ENCODE measurements at regions not wholly inside any gene's neighbourhood (a gene's known extent, or its start where the extent isn't known, plus 50 kb on each side); places are given as distances from the start of the nearest gene placed in this dataset.

DNA sequence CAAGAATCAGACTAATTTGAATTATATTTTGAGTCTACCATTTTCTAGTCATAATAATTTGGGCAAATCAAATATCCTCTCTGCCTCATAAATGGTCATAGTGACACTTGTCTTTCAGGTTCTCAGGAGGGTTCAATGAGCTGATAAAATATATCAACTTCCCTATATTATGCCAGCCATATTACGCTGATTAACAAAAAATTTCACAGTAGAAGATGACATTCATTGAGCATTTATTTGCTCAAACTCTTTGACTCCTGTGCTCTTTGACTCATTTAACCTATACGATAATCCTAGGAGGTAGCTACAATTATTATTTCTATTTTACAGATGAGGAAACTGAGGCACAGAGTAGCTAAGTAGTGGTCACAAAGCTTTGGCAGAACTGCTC, 60.0 kb upstream of the CCDC91 start:
- WGBS (ENCODE audit: low lambda C conversion rate): 77% methylated on average over 2 of the region's 2 CpGs
- no peaks in the 10 kb centered on the region for H3K79me2 ChIP-seq (ENCODE audit: insufficient read depth)
- no peaks in the 10 kb centered on the region for H3K27me3 ChIP-seq (ENCODE audit: insufficient read depth)
- H3K27ac ChIP-seq (ENCODE audit: low read depth in 2 of 2, low read length in 1 of 2): peak overlapping the region; percentile 67 to 97; a peak in 3 of 4 replicates
- no peaks in the 10 kb centered on the region for H3K36me3 ChIP-seq (replicated peaks in 1 of 2; ENCODE audit: control insufficient read depth in 1 of 2, insufficient read depth in 2 of 2, low read length in 1 of 2)
- H3K4me1 ChIP-seq (ENCODE audit: control insufficient read depth in 1 of 2, insufficient read depth in 2 of 2, low read depth in 1 of 2, low read length in 1 of 2): peaks cover 0 to 24% of the 10 kb centered on the region in 2 experiments; a peak in 3 of 4 replicates
- H3K9ac ChIP-seq: peak overlapping the region; percentile 50; the same call in 1 of the 2 replicates
- no peak for TF ChIP-seq ELF1 (IDR thresholded peaks at IDR 0.05)
- no peak for TF ChIP-seq RAD21 (IDR thresholded peaks at IDR 0.05; ENCODE audit: low read length)
- TF ChIP-seq RXRA (IDR thresholded peaks at IDR 0.05; ENCODE audit: borderline replicate concordance, low read depth): no peak
- TF ChIP-seq PBX3 (IDR thresholded peaks at IDR 0.05): no peak
- no peak for TF ChIP-seq ZBTB33 (IDR thresholded peaks at IDR 0.05; ENCODE audit: borderline replicate concordance, low read depth)
- no peak overlapping the region for H3K4me3 ChIP-seq (ENCODE audit: low read depth in 2 of 2, low read length in 1 of 2)
- ChIA-PET POLR2A (no interaction called here), CTCF (no interaction called here)
- H3K9me3 ChIP-seq: no peaks in the 10 kb centered on the region
- H3F3A ChIP-seq (replicated peaks; ENCODE audit: insufficient read depth): peaks cover 16% of the 10 kb centered on the region
- DNase-seq: no peak
- peak overlapping the region; percentile 14; the same call in 1 of the 2 replicates for H3K4me2 ChIP-seq
- peak overlapping the region; percentile 61; the same call in 1 of the 2 replicates for H2AFZ ChIP-seq (ENCODE audit: low read depth)
- no peaks in the 10 kb centered on the region for H3K9me2 ChIP-seq
- no peaks in the 10 kb centered on the region for H4K20me1 ChIP-seq (ENCODE audit: insufficient read depth)

DNA sequence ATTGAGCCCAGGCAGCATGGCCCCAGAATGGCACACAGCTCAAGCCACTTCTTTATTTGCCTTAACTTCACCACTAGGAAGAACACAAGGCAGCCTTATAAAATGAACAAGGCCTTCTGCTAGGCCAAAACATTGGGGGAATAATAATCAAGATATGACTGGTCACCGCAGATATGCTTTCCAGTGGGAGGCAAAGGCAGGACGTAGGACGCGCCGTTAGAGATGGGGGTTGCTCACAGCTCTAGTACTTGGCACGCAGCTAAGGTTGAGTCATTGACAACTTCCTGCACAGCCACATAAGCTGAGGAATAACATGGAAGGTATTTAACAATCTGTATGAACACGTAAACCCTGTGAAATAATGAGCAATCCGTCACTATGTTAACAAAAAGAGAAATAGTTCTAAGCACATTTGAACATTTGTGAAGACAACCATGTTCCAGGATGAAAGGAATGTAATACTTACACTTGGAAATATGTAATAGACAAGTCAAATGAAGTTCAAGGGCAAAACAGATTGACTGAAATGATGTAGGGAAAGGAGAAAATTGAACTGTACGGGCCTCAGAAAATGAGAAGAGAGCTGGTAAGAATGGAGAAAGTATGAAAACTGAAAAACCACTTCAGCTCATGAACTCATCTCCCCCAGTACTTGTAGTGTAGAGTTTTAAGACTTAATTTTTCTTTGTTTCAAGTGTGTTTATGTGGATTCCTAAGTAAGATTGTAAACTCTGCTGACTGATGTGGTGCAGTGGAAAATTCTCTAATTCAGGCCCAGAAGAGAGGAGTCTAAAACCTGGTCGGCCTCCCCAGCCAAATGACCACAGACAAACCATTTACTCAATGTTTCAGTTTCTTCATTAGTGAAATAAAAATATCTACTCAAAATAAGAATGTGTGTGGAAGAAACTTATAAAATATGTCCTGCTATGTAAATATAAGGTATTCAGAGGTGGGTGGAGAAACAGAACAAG, 59.3 kb upstream of the CCDC91 start:
- ChIA-PET POLR2A (no interaction called here), CTCF (no interaction called here)
- no peaks in the 10 kb centered on the region for H3K36me3 ChIP-seq (replicated peaks in 1 of 2; ENCODE audit: control insufficient read depth in 1 of 2, insufficient read depth in 2 of 2, low read length in 1 of 2)
- peaks cover 15% of the 10 kb centered on the region for H3F3A ChIP-seq (replicated peaks; ENCODE audit: insufficient read depth)
- no peaks in the 10 kb centered on the region for H3K27me3 ChIP-seq (ENCODE audit: insufficient read depth)
- H4K20me1 ChIP-seq (ENCODE audit: insufficient read depth): no peaks in the 10 kb centered on the region
- 19% methylated on average over 10 of the region's 10 CpGs for WGBS (ENCODE audit: low lambda C conversion rate)
- peaks cover 0 to 24% of the 10 kb centered on the region in 2 experiments; a peak in 3 of 4 replicates for H3K4me1 ChIP-seq (ENCODE audit: control insufficient read depth in 1 of 2, insufficient read depth in 2 of 2, low read depth in 1 of 2, low read length in 1 of 2)
- DNase-seq: no peak
- peak overlapping the region; percentile 67 to 97 for H3K27ac ChIP-seq (ENCODE audit: low read depth in 2 of 2, low read length in 1 of 2)
- no peaks in the 10 kb centered on the region for H3K79me2 ChIP-seq (ENCODE audit: insufficient read depth)
- H2AFZ ChIP-seq (ENCODE audit: low read depth): peak overlapping the region; percentile 86
- peak overlapping the region; percentile 16; the same call in 1 of the 2 replicates for H3K4me2 ChIP-seq
- H3K9me3 ChIP-seq: no peaks in the 10 kb centered on the region
- no peaks in the 10 kb centered on the region for H3K9me2 ChIP-seq
- no peak overlapping the region for H3K4me3 ChIP-seq (ENCODE audit: low read depth in 2 of 2, low read length in 1 of 2)
- peak overlapping the region; percentile 65 for H3K9ac ChIP-seq
- TF ChIP-seq YY1 (IDR thresholded peaks at IDR 0.05; ENCODE audit: low read depth) (peak; percentile 52; the same call in 1 of the 2 replicates), TEAD4 (IDR thresholded peaks at IDR 0.05; ENCODE audit: borderline replicate concordance, insufficient read depth) (peak; percentile 59; the same call in 1 of the 2 replicates), FOSL2 (IDR thresholded peaks at IDR 0.05; ENCODE audit: borderline replicate concordance, low read depth) (peak; percentile 89), GATA2 (CRISPR knock-in tag; IDR thresholded peaks at IDR 0.05) (no peak), POLR2AphosphoS5 (IDR thresholded peaks at IDR 0.05; ENCODE audit: low read depth, low read length) (no peak), SIN3A (IDR thresholded peaks at IDR 0.05; ENCODE audit: borderline replicate concordance, low read depth, low read length) (no peak; the same call in 1 of the 2 replicates), RXRA (IDR thresholded peaks at IDR 0.05; ENCODE audit: borderline replicate concordance, low read depth) (peak; percentile 62; the same call in 1 of the 2 replicates), FOXM1 (IDR thresholded peaks at IDR 0.05; ENCODE audit: low read depth) (0 out of 2 replicates have a peak, but pooled peaks have one; percentile 41), REST (IDR thresholded peaks at IDR 0.05; ENCODE audit: low read depth, low read length) (peak; percentile 43; the same call in 1 of the 2 replicates), NFIC (IDR thresholded peaks at IDR 0.05; ENCODE audit: borderline replicate concordance) (peak; percentile 99)
- TF ChIP-seq, protein P1, sequence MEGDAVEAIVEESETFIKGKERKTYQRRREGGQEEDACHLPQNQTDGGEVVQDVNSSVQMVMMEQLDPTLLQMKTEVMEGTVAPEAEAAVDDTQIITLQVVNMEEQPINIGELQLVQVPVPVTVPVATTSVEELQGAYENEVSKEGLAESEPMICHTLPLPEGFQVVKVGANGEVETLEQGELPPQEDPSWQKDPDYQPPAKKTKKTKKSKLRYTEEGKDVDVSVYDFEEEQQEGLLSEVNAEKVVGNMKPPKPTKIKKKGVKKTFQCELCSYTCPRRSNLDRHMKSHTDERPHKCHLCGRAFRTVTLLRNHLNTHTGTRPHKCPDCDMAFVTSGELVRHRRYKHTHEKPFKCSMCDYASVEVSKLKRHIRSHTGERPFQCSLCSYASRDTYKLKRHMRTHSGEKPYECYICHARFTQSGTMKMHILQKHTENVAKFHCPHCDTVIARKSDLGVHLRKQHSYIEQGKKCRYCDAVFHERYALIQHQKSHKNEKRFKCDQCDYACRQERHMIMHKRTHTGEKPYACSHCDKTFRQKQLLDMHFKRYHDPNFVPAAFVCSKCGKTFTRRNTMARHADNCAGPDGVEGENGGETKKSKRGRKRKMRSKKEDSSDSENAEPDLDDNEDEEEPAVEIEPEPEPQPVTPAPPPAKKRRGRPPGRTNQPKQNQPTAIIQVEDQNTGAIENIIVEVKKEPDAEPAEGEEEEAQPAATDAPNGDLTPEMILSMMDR (IDR thresholded peaks at IDR 0.05): no peak
- TF ChIP-seq, protein P2, sequence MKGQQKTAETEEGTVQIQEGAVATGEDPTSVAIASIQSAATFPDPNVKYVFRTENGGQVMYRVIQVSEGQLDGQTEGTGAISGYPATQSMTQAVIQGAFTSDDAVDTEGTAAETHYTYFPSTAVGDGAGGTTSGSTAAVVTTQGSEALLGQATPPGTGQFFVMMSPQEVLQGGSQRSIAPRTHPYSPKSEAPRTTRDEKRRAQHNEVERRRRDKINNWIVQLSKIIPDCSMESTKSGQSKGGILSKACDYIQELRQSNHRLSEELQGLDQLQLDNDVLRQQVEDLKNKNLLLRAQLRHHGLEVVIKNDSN (IDR thresholded peaks at IDR 0.05; ENCODE audit: borderline replicate concordance, low read depth): no peak
